B cell (primary cell): ENCODE measurements at regions not wholly inside any gene's neighbourhood (a gene's known extent, or its start where the extent isn't known, plus 50 kb on each side); places are given as distances from the start of the nearest gene placed in this dataset.

Experiments
- CTCF ChIP-seq: fragments of 200-600 bp; IDR thresholded peaks from one replicate; pipeline ENCODE4 v1.8.0; 2022; ENCODE audit warnings: antibody characterized with exemption, mild to moderate bottlenecking
- EZH2 ChIP-seq: IDR thresholded peaks from 2 replicates; pipeline ENCODE4 v1.6.1; 2012; ENCODE audit warnings: borderline replicate concordance, low read depth, mild to moderate bottlenecking, moderate library complexity, low read length; ENCODE audit not compliant: insufficient read depth, poor library complexity, severe bottlenecking

DNA sequence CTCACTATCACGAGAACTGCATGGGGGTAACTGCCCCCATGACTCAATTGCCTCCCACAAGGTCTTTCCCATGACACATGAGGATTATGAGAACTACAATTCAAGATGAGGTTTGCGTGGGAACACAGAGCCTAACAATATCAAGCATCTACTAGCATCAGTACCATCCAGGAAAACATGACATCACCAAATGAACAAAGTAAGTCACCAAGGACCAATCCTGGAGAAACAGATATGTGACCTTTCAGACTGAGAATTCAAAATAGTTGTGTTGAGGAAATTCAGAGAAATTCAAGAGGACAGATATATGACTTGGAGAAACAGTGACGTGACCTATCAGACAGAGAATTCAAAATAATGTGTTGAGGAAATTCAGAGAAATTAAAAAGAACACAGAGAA lies 65.8 kb upstream of the TMTC2 start:
- TF ChIP-seq CTCF (no peak), EZH2 (no peak)
